Memory B cell (primary cell): ENCODE measurements at regions not wholly inside any gene's neighbourhood (a gene's known extent, or its start where the extent isn't known, plus 50 kb on each side); places are given as distances from the start of the nearest gene placed in this dataset.
"Not testable (repeated sequence)": the region's sequence is repeated elsewhere in the genome, so short reads cannot be mapped to it uniquely, and the experiment has no call there.

Source experiments
- ATAC-seq: fragments of 150-1000 bp; cut with Tn5 transposase; 2 replicates; pipeline ENCODE4 v1.10.0; 2021; ENCODE audit warnings: low read depth, mild to moderate bottlenecking, moderate library complexity
- DNase-seq, 2 donors: peaks; one replicate each; pipeline ENCODE4 v3.0.0; 2022; ENCODE audit warnings: low spot score in 2 of 2
- H3K27ac Mint-ChIP-seq: one replicate; pipeline ENCODE4 v1.8.0; 2022; ENCODE audit warnings: mild to moderate bottlenecking, moderate library complexity, mixed read lengths
- H3K27me3 Mint-ChIP-seq: one replicate; pipeline ENCODE4 v1.8.0; 2022; ENCODE audit warnings: mixed read lengths
- H3K36me3 Mint-ChIP-seq: one replicate; pipeline ENCODE4 v1.8.0; 2022; ENCODE audit warnings: mild to moderate bottlenecking, mixed read lengths
- H3K4me1 Mint-ChIP-seq: one replicate; pipeline ENCODE4 v1.8.0; 2022; ENCODE audit warnings: mixed read lengths
- H3K4me3 Mint-ChIP-seq: one replicate; pipeline ENCODE4 v1.8.0; 2022; ENCODE audit warnings: mild to moderate bottlenecking, moderate library complexity, mixed read lengths
- H3K9me3 Mint-ChIP-seq: one replicate; pipeline ENCODE4 v1.8.0; 2022; ENCODE audit warnings: mixed read lengths

GRCh38 chr17:21817791-21818364 lies 125.6 kb downstream of the KCNJ18 start:
- ATAC-seq = no peak
- Mint-ChIP-seq H3K4me3 (no peak overlapping the region), H3K36me3 (no peaks in the 10 kb centered on the region), H3K9me3 (no peaks in the 10 kb centered on the region), H3K4me1 (no peaks in the 10 kb centered on the region), H3K27ac (no peak overlapping the region), H3K27me3 (no peaks in the 10 kb centered on the region)
- no peak for DNase-seq

GRCh38 chr17:21823090-21823489 lies 130.8 kb downstream of the KCNJ18 start:
- Mint-ChIP-seq H3K4me1 (no peaks in the 10 kb centered on the region), H3K27me3 (no peaks in the 10 kb centered on the region), H3K36me3 (no peaks in the 10 kb centered on the region), H3K9me3 (no peaks in the 10 kb centered on the region), H3K27ac (no peak overlapping the region), H3K4me3 (no peak overlapping the region)
- ATAC-seq = no peak
- DNase-seq = no peak

- ATAC-seq = no peak
- Mint-ChIP-seq H3K27ac (no peak overlapping the region), H3K36me3 (no peaks in the 10 kb centered on the region), H3K4me1 (no peaks in the 10 kb centered on the region), H3K27me3 (peaks cover 1% of the 10 kb centered on the region), H3K4me3 (no peak overlapping the region), H3K9me3 (no peaks in the 10 kb centered on the region)
- no peak for DNase-seq
These were observed 131.3 kb downstream of the KCNJ18 start for GRCh38 chr17:21823643-21824042.

GRCh38 chr17:21841839-21842238 lies 149.5 kb downstream of the KCNJ18 start:
- Mint-ChIP-seq H3K4me1 (no peaks in the 10 kb centered on the region), H3K27me3 (peaks cover 2% of the 10 kb centered on the region), H3K9me3 (peaks cover 1% of the 10 kb centered on the region), H3K36me3 (no peaks in the 10 kb centered on the region), H3K27ac (no peak overlapping the region), H3K4me3 (no peak overlapping the region)
- no peak for ATAC-seq
- DNase-seq = no peak

GRCh38 chr17:21842332-21843317 lies 150.3 kb downstream of the KCNJ18 start:
- Mint-ChIP-seq H3K27me3 (peaks cover 2% of the 10 kb centered on the region), H3K4me3 (no peak overlapping the region), H3K4me1 (no peaks in the 10 kb centered on the region)

GRCh38 chr17:21843318-21843865 lies 151.1 kb downstream of the KCNJ18 start:
- no peak for ATAC-seq
- H3K27me3 Mint-ChIP-seq = peaks cover 2% of the 10 kb centered on the region
- H3K4me1 Mint-ChIP-seq = no peaks in the 10 kb centered on the region
- no peak overlapping the region for H3K4me3 Mint-ChIP-seq
- H3K9me3 Mint-ChIP-seq = no peaks in the 10 kb centered on the region
- no peak for DNase-seq
- H3K36me3 Mint-ChIP-seq = no peaks in the 10 kb centered on the region
- no peak overlapping the region for H3K27ac Mint-ChIP-seq

More at GRCh38 chr17:21842332-21843317, 150.3 kb downstream of the KCNJ18 start:
- H3K36me3 Mint-ChIP-seq = no peaks in the 10 kb centered on the region
- ATAC-seq (no peak), DNase-seq (no peak)
- H3K27ac Mint-ChIP-seq = no peak overlapping the region
- peaks cover 1% of the 10 kb centered on the region for H3K9me3 Mint-ChIP-seq

GRCh38 chr17:21843951-21844590 lies 151.7 kb downstream of the KCNJ18 start:
- Mint-ChIP-seq H3K27ac (no peak overlapping the region), H3K27me3 (peaks cover 2% of the 10 kb centered on the region), H3K4me1 (no peaks in the 10 kb centered on the region), H3K4me3 (no peak overlapping the region), H3K36me3 (no peaks in the 10 kb centered on the region), H3K9me3 (no peaks in the 10 kb centered on the region)
- ATAC-seq (no peak), DNase-seq (no peak)

- H3K4me3 Mint-ChIP-seq, H3K9me3 Mint-ChIP-seq, ATAC-seq, H3K27me3 Mint-ChIP-seq, H3K27ac Mint-ChIP-seq, DNase-seq, H3K4me1 Mint-ChIP-seq, H3K36me3 Mint-ChIP-seq: not testable (repeated sequence)
These were observed 156.2 kb downstream of the KCNJ18 start for GRCh38 chr17:21848510-21848909.

GRCh38 chr17:21849030-21849429 lies 156.7 kb downstream of the KCNJ18 start:
- not testable (repeated sequence) for DNase-seq, H3K36me3 Mint-ChIP-seq, H3K4me3 Mint-ChIP-seq, H3K4me1 Mint-ChIP-seq, ATAC-seq, H3K9me3 Mint-ChIP-seq, H3K27ac Mint-ChIP-seq, H3K27me3 Mint-ChIP-seq

GRCh38 chr17:21850614-21851013 lies 158.3 kb downstream of the KCNJ18 start:
- not testable (repeated sequence) for DNase-seq, ATAC-seq, H3K27me3 Mint-ChIP-seq, H3K36me3 Mint-ChIP-seq, H3K4me3 Mint-ChIP-seq, H3K4me1 Mint-ChIP-seq, H3K9me3 Mint-ChIP-seq, H3K27ac Mint-ChIP-seq
